HG03457 (cell line): ENCODE measurements at regions not wholly inside any gene's neighbourhood (a gene's known extent, or its start where the extent isn't known, plus 50 kb on each side); places are given as distances from the start of the nearest gene placed in this dataset.
"Not testable (repeated sequence)": the region's sequence is repeated elsewhere in the genome, so short reads cannot be mapped to it uniquely, and the experiment has no call there.

Experiments used
- ATAC-seq: cut with Tn5 transposase; IDR thresholded peaks from one replicate; pipeline ENCODE4 v1.9.1; 2021; ENCODE audit warnings: moderate number of reproducible peaks; ENCODE audit not compliant: unreplicated experiment

GRCh38 chr1:229161740-229162139 lies 109.2 kb upstream of the RAB4A start:
- no peak for ATAC-seq

DNA sequence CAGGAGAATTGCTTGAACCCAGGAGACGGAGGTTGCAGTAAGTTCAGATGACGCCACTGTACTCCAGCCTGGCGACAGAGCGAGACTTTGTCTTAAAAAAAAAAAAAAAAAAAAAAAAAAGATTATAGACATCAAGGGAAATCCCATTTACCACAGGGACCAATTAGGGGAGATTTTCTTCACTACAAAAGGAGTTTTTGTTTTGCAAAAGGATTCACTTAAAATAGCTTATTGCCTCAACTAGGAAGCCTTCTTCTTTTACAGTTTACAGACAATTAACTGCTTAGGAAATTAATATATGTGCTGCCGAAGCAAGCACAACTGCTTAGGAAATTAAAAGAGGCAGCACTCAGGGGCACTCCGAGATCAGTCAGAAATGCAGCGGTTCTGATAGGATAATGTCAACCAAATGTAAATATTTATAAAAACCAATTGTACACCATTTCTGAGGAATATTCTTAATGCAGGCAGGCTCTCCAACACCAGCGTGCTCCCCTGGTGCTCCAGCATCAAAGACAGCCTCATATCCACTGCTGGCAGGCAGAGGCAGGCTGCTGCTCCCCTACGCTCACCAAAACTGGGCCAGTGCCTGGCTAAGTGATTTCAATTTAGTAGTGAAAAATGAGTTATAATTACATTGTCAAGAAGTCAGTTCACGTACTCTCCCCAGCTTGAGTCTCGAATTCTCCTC lies 107.9 kb upstream of the RAB4A start:
- no peak for ATAC-seq

DNA sequence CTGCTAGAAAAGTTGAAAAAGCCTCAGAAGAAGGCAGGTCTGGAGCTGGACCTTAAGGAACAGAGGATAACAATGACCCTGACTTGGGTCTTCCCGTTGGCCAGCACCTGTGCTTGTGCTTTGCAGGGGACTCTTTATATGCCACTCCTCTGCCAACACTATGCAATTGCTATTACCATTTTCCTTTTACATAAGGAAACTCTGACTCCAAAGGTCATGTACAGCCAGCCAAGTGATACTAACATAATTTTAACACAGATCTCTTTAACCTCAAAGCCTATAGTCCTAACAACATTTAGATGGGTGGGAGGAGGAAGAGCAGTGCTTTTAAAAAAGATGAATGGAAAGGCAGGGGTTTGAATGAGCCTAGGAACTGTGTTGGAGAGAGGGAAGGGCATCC lies 106.6 kb upstream of the RAB4A start:
- no peak for ATAC-seq

DNA sequence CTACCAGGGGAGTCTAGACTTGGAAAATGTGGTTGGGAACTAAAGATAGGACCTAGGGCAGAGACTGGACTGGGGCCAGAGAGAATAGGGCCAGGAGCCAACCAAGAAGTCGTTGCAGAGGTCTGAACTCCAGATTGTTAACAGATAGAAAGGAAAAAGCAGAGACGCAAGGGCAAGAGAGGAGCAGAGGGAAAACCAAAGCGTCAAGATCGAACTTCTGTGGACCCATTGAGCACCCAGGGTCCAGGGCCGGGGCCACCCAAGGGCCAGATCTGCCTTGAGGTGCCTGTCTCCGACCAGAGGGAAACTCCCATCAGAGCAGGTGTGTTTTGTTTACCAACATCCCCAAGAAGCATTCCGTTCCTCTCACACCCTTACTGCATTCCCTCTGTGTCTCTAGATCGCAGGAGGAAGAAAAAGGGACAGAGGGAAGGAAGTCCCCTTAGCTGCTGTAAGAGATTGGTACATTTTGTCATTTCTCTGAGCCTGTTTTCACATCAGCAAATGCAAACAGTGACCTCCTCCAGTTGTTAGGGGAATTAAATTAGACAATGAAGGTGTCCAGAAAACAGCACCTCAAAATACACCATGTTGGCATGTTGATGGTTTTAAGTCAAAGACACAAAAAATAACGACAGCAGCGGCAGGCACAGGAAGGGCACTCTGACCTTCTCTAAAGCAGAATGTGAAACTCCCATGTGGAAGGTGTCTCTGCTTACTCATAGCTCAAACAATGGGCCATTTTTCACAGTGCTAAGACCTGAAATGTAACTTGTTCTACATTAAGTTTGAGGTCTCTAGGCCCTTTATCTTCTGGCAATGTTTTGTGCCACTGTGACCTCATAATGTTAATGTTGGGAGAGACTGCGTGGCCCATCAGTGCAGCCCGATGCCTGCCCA lies 105.8 kb upstream of the RAB4A start:
- ATAC-seq = no peak

DNA sequence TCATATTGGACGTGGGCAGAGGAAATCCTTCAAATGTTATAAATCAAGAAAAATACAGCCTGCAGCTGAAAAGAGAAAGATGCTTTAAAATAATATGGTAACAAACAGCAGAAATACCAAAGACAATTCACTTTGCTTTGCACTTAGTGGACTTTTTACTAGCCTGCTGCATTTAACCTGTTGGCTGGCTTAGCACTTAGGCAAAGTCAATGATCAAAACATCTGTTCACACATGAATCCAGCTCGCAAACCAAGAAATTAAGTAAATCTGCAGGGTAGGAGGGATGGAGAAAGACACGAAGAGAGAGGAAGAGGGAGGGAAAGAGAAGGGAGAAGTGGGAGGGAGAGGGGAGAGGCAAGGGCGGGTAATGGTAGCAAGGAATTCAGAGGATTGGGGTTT lies 103.6 kb upstream of the RAB4A start:
- ATAC-seq = no peak

GRCh38 chr1:229169399-229169798 lies 101.5 kb upstream of the RAB4A start:
- ATAC-seq = no peak

DNA sequence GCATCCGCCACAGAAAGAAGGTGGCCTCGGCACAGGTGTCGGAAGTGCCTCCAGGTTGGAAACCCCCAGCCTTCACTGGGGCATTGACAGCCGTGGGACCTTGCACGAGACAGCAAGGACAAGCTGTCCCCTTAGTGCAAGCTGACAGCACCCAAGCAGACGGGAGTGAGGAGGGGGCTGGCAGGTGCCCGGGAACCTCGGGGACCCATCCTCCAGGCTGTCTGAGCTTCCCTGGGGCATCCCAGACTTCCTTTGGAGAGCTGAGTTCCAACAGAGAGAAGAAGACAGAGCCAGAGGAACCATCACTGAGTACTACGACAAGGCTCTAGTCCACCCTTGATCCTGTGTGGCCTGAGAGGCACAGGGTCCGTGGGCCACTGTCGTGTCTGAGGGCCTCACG lies 100.6 kb upstream of the RAB4A start:
- no peak for ATAC-seq

- no peak for ATAC-seq
Observed at GRCh38 chr1:229170778-229171505, 100.0 kb upstream of the RAB4A start.

DNA sequence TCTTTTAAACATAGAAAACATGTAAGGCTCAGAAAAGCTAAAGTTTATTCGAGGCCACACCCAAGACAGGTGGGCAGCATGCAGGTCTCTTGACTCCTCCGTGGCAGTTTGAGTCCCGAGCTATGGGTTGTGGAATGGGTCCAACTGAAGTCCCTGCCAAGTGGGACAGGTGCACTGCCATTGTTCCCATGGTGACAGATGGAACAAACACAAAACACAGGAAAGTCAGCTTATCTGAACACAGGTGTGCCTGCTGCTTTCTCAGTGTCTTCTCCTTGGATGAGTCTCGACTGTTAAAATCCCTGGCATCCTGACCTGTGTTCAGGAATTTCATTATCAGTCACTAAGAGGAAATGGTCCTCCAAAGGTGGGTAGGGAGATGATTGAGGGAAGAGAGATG lies 99.0 kb upstream of the RAB4A start:
- ATAC-seq = no peak

GRCh38 chr1:229173491-229174476 lies 97.1 kb upstream of the RAB4A start:
- not testable (repeated sequence) for ATAC-seq

DNA sequence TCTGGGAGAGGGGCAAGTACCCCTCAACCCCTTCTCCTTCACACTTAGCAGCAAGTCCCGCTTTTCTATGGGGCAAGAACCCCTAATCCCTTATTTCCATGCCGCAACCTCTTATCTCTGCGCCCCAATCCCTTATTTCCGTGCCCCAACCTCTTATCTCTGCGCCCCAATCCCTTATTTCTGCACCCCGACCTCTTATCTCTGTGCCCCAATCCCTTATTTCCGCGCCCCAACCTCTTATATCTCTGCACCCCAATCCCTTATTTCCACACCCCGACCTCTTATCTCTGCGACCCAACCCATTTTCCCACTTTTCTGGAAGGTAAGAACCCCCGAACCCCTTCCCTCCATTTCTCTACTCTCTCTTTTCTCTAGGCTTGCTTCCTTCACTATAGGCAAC lies 95.6 kb upstream of the RAB4A start:
- ATAC-seq = not testable (repeated sequence)

- not testable (repeated sequence) for ATAC-seq
Observed at GRCh38 chr1:229176457-229176856, 94.5 kb upstream of the RAB4A start.

- ATAC-seq = no peak
Observed at GRCh38 chr1:229180161-229180560, 90.8 kb upstream of the RAB4A start.

DNA sequence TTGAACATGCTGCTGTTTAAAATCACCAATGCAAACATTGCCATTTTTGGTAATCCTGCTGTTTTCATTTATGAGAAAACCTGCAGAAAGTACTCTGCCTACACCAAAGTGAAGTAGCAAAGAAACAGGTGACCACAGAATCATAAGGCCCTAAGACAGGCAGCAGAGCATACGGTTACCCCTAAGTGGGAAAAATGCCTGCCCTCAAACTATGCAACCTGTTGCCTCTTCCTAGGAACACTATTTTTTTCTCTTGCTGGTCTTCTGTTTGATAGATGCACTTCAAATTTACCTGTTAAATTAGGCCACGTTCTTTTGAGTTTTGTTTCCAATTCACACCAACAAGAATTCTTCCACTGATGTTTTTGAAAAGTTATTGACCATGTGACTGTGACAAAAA lies 89.5 kb upstream of the RAB4A start:
- no peak for ATAC-seq

GRCh38 chr1:229183588-229183987 lies 87.3 kb upstream of the RAB4A start:
- ATAC-seq = no peak

DNA sequence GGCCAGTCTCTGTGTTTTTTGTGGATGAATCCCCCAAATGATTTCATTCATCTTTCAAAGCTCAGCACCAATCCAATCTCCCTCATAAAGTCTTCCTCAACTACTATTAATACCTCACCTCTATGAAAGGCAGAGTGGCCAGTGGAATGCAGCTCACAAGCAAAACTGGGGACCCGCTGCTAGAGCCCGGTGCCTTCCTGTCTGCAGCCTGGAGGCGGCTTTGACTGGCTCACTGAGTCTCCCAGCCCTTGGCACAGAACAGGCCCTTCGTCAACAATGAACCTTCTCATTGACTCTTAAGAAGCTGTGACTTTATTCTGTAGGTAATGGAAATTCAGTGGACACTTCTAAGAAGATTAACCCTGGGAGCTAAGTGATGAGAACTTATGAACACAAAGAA lies 86.8 kb upstream of the RAB4A start:
- no peak for ATAC-seq

DNA sequence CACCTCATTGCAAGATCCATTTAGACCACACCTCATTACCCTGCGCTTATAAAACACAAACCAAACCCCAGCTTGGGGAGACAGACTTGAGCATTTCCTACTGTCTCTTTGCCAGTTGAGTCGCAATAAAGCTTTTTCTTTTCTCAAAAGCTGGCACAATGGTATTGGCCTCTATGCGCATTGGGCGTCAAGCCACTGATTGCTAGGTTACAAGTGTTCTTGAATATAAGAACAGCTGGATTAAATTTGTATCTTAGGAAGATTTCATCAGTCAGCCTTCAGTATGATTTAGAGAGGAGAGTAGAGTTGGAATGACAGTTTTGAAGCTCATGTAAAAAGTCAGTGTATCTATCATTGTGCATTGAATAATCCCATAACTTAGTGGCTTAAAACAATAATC lies 84.9 kb upstream of the RAB4A start:
- no peak for ATAC-seq

DNA sequence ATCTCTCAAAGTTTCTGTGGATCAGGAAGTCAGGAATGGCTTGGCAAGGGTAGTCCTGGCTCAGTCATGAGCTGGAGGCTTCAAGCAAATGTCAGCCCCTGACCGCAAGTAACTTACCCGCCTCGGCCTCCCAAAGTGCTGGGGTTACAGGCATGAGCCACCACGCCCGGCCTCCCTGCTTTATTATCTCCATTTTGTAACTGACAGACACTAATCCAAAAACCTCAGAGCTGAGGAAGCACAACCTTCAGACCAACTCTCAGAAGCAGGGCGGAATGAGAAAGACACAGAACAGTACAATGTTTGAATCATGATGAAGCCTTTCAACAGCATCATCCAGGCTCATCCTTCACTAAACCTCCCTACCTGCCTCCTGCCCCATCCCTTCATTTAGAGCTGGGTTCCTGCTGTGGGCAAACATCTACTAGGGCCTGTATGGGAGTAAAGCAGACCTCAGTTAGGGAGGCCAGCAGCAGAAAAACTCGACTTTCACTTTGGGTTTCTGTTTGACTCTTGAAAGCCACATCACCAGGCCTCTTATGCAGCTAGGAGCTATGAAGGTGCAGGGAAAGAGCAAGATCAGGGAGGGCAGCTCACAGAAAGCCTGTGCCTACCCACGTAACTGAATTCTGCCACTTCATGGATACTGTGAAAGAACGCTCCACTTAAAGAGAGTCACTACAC lies 84.4 kb upstream of the RAB4A start:
- no peak for ATAC-seq

GRCh38 chr1:229190057-229190575 lies 80.8 kb upstream of the RAB4A start:
- ATAC-seq = no peak
